GM21526 (cell line): ENCODE measurements at regions not wholly inside any gene's neighbourhood (a gene's known extent, or its start where the extent isn't known, plus 50 kb on each side); places are given as distances from the start of the nearest gene placed in this dataset.
"Not testable (repeated sequence)": the region's sequence is repeated elsewhere in the genome, so short reads cannot be mapped to it uniquely, and the experiment has no call there.

Experiments
- ATAC-seq: cut with Tn5 transposase; IDR thresholded peaks from one replicate; pipeline ENCODE4 v1.9.1; 2021; ENCODE audit warnings: moderate library complexity; ENCODE audit not compliant: unreplicated experiment, low FRiP score

GRCh38 chr12:19624491-19624890 lies 185.2 kb downstream of the AEBP2 start:
- no peak for ATAC-seq

GRCh38 chr12:19625551-19625950 lies 186.3 kb downstream of the AEBP2 start:
- not testable (repeated sequence) for ATAC-seq

GRCh38 chr12:19627719-19628118 lies 188.4 kb downstream of the AEBP2 start:
- no peak for ATAC-seq

GRCh38 chr12:19630536-19630935 lies 191.2 kb downstream of the AEBP2 start:
- ATAC-seq, result no peak

- no peak for ATAC-seq
Observed at GRCh38 chr12:19633194-19633593, 193.9 kb downstream of the AEBP2 start.

GRCh38 chr12:19633641-19634040 lies 194.3 kb downstream of the AEBP2 start:
- ATAC-seq, result no peak

- no peak for ATAC-seq
Observed at GRCh38 chr12:19639781-19640415, 200.6 kb downstream of the AEBP2 start.

GRCh38 chr12:19641235-19642080 lies 202.2 kb downstream of the AEBP2 start:
- no peak for ATAC-seq

- ATAC-seq, result no peak
Observed at GRCh38 chr12:19642345-19642744, 203.1 kb downstream of the AEBP2 start.

- ATAC-seq, result no peak
Observed at GRCh38 chr12:19643635-19644034, 204.3 kb downstream of the AEBP2 start.

GRCh38 chr12:19644571-19644970 lies 205.3 kb downstream of the AEBP2 start:
- no peak for ATAC-seq

GRCh38 chr12:19645823-19646222 lies 206.5 kb downstream of the AEBP2 start:
- no peak for ATAC-seq

GRCh38 chr12:19646599-19646998 lies 207.3 kb downstream of the AEBP2 start:
- no peak for ATAC-seq

GRCh38 chr12:19647806-19648556 lies 208.7 kb downstream of the AEBP2 start:
- no peak for ATAC-seq

- ATAC-seq, result no peak
Observed at GRCh38 chr12:19648591-19648990, 209.3 kb downstream of the AEBP2 start.

GRCh38 chr12:19652386-19652785 lies 213.1 kb downstream of the AEBP2 start:
- ATAC-seq, result no peak

- no peak for ATAC-seq
Observed at GRCh38 chr12:19654650-19655376, 215.5 kb downstream of the AEBP2 start.

- no peak for ATAC-seq
Observed at GRCh38 chr12:19657118-19657731, 217.9 kb downstream of the AEBP2 start.

GRCh38 chr12:19657732-19658130 lies 218.4 kb downstream of the AEBP2 start:
- ATAC-seq, result no peak

- no peak for ATAC-seq
Observed at GRCh38 chr12:19659086-19659485, 219.8 kb downstream of the AEBP2 start.
